Ascending aorta (tissue), 2 donors: ENCODE measurements at regions not wholly inside any gene's neighbourhood (a gene's known extent, or its start where the extent isn't known, plus 50 kb on each side); places are given as distances from the start of the nearest gene placed in this dataset.

ENCODE experiments used
- DNase-seq, 2 donors: peaks; one replicate each; pipeline ENCODE4 v3.0.0-alpha.2; 2019; ENCODE audit warnings: low spot score in 2 of 2
- H3K27ac ChIP-seq, 2 donors: fragments of 200-600 bp; sonication (generic); one replicate each; pipeline ENCODE4 v1.5.1; 2016 to 2017; ENCODE audit warnings: mild to moderate bottlenecking in 1 of 2
- H3K27me3 ChIP-seq: fragments of 200-600 bp; sonication (generic); one replicate; pipeline ENCODE4 v1.5.1; 2017
- H3K36me3 ChIP-seq, 2 donors: fragments of 200-600 bp; sonication (generic); one replicate each; pipeline ENCODE4 v1.5.1; 2016
- H3K4me1 ChIP-seq, 2 donors: fragments of 200-600 bp; sonication (generic); one replicate each; pipeline ENCODE4 v1.5.1; 2016 to 2017; ENCODE audit warnings: mild to moderate bottlenecking in 1 of 2
- H3K4me3 ChIP-seq, 2 donors: fragments of 200-600 bp; sonication (generic); one replicate each; pipeline ENCODE4 v1.5.1; 2016 to 2017; ENCODE audit warnings: mild to moderate bottlenecking in 1 of 2
- H3K9me3 ChIP-seq, 2 donors: fragments of 200-600 bp; sonication (generic); one replicate each; pipeline ENCODE4 v1.5.1; 2016
- intact Hi-C: fragments of 100-400 bp; cut with DNase I; formaldehyde crosslinking; loops from one replicate; pipeline ENCODE4 v1.15.1; 2023
- TF ChIP-seq, protein P1 (sequence below), 3 experiments: fragments of 200-600 bp in 2 of 3; fragments of 450-650 bp in 1 of 3; sonication (generic) in 2 of 3; IDR thresholded peaks; one replicate each; pipeline ENCODE4 v1.5.1; 2016 to 2019; ENCODE audit warnings: antibody characterized with exemption in 3 of 3, mild to moderate bottlenecking in 1 of 3, moderate library complexity in 1 of 3

DNA sequence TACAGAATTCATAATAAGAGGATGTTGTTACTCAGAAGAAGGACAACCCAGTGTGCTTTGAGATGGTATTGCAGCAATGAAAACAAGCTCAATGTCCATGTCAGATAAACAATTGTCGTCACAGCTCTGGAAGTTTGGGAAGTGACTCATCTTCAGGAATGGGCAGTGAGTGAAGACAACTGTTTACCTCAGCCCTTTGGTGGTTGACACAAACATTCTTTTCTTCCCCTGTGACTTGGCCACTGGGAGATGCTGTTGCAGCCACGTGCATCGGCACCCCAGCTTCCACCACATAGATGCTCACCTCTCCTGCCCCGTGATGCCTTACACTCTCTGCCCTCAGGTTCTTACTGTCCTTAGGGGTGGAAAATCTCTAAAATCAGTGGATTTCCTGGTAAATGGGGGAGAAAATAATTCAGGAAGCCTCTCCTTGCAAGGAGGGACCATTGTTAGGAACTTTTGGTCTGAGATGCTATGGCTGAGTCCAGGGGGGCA, 114.1 kb upstream of the GALNT15 start:
- peak in 1 of 2 donors; percentile 85 for DNase-seq
- Histone ChIP-seq H3K9me3 (no peaks in the 10 kb centered on the region), H3K27ac (peak overlapping the region; percentile 68 to 90), H3K4me1 (peaks cover 7 to 49% of the 10 kb centered on the region in 2 donors), H3K27me3 (no peaks in the 10 kb centered on the region), H3K36me3 (no peaks in the 10 kb centered on the region), H3K4me3 (no peak overlapping the region)
- TF ChIP-seq, protein P1, sequence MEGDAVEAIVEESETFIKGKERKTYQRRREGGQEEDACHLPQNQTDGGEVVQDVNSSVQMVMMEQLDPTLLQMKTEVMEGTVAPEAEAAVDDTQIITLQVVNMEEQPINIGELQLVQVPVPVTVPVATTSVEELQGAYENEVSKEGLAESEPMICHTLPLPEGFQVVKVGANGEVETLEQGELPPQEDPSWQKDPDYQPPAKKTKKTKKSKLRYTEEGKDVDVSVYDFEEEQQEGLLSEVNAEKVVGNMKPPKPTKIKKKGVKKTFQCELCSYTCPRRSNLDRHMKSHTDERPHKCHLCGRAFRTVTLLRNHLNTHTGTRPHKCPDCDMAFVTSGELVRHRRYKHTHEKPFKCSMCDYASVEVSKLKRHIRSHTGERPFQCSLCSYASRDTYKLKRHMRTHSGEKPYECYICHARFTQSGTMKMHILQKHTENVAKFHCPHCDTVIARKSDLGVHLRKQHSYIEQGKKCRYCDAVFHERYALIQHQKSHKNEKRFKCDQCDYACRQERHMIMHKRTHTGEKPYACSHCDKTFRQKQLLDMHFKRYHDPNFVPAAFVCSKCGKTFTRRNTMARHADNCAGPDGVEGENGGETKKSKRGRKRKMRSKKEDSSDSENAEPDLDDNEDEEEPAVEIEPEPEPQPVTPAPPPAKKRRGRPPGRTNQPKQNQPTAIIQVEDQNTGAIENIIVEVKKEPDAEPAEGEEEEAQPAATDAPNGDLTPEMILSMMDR (IDR thresholded peaks at IDR 0.05) = no peak
- intact Hi-C loops = no loop called here

DNA sequence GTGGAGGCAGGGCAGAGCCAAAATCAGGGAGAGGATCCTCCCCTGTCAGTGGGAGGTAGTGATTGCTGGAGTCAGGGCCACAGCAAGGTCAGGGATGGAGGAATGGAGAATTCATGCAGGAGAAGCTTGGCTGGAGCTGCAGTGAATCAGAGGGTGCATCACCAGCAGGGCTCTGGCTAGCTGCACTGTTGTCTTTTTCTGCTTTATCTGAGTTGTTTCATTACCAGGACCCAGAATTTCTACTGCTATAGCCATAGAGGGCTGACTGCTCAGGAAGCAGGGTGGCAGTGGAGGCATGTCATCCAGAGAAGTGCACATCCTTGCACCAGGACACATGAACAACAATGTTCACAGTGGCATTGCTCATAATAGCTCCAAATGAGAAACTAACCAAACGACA, 113.5 kb upstream of the GALNT15 start:
- Histone ChIP-seq H3K4me1 (peaks cover 7 to 49% of the 10 kb centered on the region in 2 donors), H3K36me3 (no peaks in the 10 kb centered on the region), H3K9me3 (no peaks in the 10 kb centered on the region), H3K27ac (peak overlapping the region; percentile 68 to 76), H3K27me3 (no peaks in the 10 kb centered on the region), H3K4me3 (no peak overlapping the region)
- DNase-seq = peak in 1 of 2 donors; percentile 79
- TF ChIP-seq, protein P1 (IDR thresholded peaks at IDR 0.05) = no peak
- intact Hi-C loops = no loop called here

DNA sequence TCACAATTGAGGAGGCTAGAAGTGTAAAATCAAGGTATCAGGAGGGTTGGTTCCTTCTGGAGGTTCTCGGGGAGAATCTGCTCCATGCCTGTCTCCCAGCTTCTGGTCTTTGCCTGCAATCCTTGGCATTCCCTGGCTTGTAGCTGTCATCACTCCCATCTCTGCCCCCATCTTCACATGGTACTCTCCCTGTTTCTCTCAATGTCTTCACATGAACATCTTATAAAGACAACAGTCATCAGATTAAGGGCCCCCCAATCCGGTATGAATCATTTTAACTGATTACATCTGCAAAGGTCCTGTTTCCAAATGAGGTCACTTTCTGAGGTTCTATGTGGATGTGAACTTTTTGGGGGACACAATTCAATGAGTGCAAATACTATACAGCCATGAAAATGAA, 113.0 kb upstream of the GALNT15 start:
- H3K4me1 ChIP-seq = peaks cover 7 to 46% of the 10 kb centered on the region in 2 donors
- no peaks in the 10 kb centered on the region for H3K9me3 ChIP-seq
- intact Hi-C loops = no loop called here
- no peaks in the 10 kb centered on the region for H3K36me3 ChIP-seq
- TF ChIP-seq, protein P1 (IDR thresholded peaks at IDR 0.05) = no peak
- no peak overlapping the region for H3K4me3 ChIP-seq
- H3K27me3 ChIP-seq = no peaks in the 10 kb centered on the region
- no peak for DNase-seq
- peak overlapping the region in 1 of 2 donors; percentile 35 for H3K27ac ChIP-seq

DNA sequence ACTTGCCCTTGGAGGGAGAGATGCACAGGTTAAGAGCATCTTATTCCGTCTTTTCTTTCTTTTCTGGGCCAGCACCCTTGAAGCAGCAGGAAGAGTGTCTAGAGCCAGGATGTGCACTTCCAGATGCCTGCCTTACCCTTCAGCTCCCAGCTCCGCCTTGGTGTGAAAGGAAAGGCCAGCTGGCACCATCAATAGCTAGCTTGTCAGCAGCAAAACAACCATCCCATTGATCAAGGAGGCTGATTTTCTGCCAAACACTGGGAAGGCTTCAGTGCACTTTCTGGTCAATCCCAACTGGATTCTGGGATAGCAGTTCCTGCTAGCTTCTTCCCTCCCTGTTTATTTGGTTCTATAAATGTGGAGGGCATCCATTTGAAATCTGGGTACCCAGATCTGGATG, 110.9 kb upstream of the GALNT15 start:
- no peaks in the 10 kb centered on the region for H3K27me3 ChIP-seq
- TF ChIP-seq, protein P1 (IDR thresholded peaks at IDR 0.05) = no peak
- H3K4me1 ChIP-seq = peaks cover 7 to 48% of the 10 kb centered on the region in 2 donors
- H3K9me3 ChIP-seq = no peaks in the 10 kb centered on the region
- peak overlapping the region in 1 of 2 donors; percentile 14 for H3K27ac ChIP-seq
- H3K4me3 ChIP-seq = no peak overlapping the region
- no peaks in the 10 kb centered on the region for H3K36me3 ChIP-seq
- intact Hi-C loops = no loop called here
- DNase-seq = no peak

DNA sequence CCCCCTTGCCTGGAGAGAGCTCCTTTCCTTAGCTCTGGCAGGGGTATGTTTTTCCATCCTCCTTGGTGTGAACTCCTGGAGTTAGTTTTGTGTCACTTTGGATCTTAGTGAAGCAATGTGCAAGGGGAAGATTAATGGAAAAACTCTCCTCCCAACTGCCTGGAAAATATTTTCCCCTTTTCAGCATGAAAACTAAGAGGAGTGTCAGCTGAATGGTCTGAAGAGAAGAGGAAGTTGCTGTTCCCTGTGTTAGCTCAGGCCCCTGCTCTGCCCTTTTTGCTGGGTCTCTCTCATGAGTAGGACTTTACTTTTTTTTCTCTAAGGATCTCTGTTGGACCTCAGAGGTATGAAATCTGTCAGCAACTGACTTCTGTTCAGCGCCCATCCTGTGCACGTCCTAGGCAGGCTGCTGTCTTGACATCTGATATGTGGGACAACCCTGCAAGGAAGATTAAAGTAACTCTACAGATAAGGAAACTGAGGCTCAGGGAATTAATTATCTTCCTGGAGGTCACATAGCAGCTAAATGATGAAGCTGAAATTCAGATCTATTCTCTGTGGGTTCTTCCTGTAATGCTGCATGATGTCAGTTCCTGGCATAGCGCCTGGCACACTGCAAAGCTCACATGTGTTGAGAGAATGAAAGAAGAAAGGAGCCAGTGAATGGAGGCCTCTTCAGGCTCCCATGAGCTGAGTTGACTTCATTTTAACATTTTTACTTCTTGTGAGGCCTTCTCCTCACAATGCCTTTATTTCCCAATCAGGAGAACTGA, 109.7 kb upstream of the GALNT15 start:
- intact Hi-C loops = loop anchor here (5.0 kb wide), 1 partner anchor 67 kb away; no protein-coding TSS in a partner anchor
- H3K4me1 ChIP-seq = peaks cover 5 to 43% of the 10 kb centered on the region in 2 donors

More for the DNA sequence above, 109.7 kb upstream of the GALNT15 start:
- H3K4me3 ChIP-seq = no peak overlapping the region
- TF ChIP-seq, protein P1 (IDR thresholded peaks at IDR 0.05) = no peak
- DNase-seq = peak; percentile 44 to 86
- peak overlapping the region; percentile 52 for H3K27ac ChIP-seq
- H3K36me3 ChIP-seq = no peaks in the 10 kb centered on the region
- no peaks in the 10 kb centered on the region for H3K9me3 ChIP-seq
- no peaks in the 10 kb centered on the region for H3K27me3 ChIP-seq
